Inferior parietal cortex (tissue), 1 donor: ENCODE measurements at regions not wholly inside any gene's neighbourhood (a gene's known extent, or its start where the extent isn't known, plus 50 kb on each side); places are given as distances from the start of the nearest gene placed in this dataset.

Source experiments
- DNase-seq: peaks from one replicate; pipeline ENCODE4 v3.0.0-alpha.2; 2016; ENCODE audit errors: extremely low spot score

DNA sequence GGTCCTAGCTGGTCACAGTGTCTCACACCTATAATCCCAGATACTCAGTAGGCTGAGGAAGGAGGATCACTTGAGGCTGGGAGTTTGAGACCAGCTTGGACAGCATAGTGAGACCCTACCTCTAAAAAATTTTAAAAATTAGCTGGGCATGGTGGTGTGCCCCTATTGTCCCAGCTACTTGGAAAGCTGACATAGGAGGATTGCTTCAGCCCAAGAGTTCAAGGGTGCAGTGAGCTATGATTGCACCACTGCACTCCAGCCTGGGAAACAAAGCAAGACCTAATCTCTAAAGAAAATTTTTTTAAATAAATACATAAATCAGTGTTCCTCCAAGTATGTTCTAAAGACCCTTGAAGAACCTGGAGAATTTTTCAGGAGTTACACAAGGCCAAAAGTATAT lies 50.6 kb upstream of the GNAO1 start:
- DNase-seq, result no peak

DNA sequence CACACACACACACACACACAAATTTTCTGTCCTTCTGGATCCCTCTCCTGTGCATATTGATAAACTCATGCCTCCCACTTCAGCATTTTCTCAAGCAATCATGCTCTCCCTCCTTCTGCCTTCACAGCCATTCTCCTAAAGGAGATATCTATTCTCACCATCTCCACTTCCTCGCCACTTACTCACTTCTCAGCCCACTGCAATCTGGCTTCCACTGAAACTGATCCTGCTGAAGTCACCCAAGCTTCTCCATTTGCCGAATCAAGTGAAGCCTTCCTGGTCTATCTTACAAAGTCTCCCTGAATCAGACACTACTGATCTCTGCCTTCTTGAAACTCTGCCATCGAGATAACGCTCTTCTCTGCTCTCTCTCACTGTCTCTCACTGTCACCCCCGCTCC lies 54.0 kb upstream of the GNAO1 start:
- DNase-seq, result peak; percentile 31

DNA sequence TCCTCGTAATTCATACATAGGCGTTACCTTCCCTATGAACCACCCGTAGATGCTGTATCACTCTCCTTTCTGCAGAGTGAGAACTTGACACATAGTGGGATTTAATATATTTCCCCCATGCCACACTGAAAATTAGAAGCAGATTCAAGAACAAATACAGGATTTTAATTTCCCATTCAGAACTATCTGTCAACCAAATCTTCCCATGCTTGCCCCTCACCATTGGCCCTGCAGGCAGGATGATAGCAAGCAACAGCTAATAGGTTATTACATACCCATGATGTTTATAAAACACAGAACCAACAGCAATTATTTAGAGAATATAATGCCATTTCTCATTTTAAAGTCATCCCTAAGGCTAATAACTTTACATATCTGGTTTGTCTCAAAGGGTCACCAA lies 55.0 kb upstream of the GNAO1 start:
- DNase-seq, result no peak

DNA sequence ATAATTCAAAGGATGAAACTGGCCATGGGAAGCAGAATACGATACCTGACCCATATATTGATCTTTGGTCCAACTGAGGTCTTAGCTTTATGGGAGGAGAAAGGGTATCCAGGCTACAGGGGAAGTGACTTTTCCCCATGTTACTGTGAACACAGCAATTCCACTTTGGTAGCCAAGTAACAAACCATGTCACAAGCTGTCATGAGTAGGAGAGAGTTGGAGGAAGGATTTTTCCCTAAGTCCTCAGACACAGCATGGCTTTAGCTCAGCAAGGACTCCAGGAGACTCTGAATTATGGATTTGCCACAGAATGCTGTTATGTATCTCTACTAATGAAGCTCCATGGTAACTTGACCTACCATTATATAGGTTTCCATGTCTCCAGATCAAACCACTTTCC lies 56.5 kb upstream of the GNAO1 start:
- no peak for DNase-seq

DNA sequence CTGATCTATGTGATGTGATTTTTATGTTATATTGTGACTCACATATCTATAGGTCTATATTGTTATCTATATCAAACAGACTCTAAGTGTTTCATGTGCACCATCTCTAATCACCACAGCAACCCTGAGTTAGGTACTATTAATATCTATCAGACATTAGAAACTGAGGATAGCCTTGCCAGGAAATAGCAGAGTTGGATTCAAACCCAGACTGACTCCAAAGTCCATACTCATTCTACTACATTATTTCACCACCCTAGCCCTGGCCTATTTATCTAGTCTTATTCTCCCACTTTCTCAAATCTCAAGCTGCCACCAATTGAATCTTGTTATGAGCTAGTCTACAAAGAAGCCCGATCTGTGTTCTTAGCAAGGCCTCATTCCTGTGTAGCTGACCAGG lies 65.4 kb upstream of the GNAO1 start:
- DNase-seq, result no peak

DNA sequence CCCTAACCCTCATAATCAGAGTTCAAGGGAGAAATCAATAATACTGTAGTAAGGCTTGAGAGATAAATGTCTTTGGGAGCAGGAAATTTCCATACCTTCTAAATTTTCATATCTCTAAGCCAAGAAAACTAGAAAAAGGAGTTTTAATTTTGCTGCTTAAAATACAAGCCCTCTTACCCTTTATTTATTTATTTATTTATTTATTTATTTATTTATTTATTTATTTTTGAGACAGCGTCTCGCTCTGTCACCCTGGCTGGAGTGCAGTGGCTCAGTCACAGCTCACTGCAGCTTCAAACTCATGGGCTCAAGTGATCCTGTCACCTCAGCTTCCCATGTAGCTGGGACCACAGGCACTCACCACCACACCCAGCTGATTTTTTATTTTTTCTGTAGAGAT lies 69.0 kb upstream of the GNAO1 start:
- no peak for DNase-seq

DNA sequence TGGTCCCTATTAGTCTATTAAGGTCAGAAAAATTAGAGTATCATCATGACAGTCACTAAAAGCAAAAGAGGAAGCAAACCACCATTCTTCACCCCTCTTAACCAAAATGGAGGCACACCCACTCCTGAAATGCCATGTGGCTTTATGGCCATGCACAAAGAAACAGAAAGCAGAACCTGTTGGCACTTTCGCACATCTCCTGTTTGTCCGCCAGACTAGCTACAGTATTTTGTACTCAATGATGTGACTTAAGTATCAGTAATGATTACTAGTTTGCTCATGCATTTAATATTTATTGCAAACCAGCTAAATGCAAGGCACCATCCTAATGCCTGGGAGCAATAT lies 70.2 kb upstream of the GNAO1 start:
- DNase-seq, result no peak

DNA sequence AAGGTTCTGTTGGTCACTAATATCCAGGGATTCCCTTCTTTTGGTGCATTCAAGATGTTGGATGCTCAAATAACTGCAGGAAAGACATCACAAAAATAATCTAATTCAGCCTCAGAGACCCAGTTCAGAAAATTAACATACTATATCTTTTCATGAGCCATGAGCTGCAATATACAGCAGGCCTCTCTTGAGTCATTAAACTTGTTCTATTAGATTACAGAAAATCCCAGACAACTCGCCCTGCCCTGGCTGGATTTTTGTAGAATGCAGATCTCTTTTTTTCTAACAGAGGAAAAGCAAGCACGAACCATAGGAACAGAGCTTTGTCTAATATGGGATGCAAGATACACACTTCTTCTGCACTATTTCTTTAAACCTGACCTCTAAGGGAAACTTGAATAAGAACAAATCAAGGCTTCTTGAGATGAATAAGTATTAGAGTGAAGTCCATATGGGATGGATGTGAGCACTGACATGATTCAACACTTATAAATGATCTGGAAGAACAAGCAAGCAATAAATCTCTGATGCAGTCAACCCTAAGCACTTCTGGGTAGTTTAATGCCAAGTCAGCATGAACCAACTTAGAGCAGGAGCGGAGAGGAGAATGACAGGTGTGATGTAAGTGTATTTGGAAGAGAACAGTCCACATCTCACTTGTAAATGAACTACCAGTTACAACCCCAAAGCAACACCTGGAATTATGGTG lies 70.7 kb upstream of the GNAO1 start:
- DNase-seq, result no peak

DNA sequence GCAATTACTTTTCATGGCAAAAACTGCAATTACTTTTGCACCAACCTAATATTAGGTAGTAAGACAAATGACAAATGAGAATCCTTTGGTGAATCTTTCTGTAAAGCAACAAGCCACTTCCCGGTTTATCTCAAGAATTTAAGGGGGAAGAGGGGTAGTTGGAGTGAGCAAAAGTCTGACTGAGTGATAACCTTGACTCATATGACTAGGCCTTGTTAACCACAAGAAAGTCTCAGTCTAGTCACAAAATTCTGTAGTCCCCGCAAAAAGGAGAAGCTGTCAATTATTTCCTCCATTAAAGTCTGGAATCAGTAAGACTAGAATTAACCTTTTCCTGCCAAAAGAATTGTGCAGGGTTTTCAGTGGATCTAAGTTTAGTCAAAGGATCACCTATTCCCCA lies 72.2 kb upstream of the GNAO1 start:
- DNase-seq, result no peak

DNA sequence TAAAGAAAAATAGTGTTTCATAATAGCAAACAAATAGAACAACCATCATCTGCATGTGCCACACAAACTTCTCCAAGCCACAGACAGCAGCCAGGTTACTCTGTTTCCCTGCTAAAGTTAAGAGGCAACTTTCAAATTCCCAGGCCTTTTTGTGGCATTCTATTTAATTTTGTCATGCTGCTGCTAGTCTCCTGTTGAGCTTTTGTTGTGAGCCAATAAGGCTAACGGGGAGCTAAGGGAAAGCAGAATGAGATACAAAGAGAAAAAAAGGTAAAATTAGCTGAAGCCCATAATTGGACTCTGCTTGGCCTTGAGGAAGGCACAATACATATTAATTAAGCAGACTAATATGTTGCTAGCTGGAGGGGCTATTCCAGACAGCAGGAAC lies 74.7 kb upstream of the GNAO1 start:
- no peak for DNase-seq

DNA sequence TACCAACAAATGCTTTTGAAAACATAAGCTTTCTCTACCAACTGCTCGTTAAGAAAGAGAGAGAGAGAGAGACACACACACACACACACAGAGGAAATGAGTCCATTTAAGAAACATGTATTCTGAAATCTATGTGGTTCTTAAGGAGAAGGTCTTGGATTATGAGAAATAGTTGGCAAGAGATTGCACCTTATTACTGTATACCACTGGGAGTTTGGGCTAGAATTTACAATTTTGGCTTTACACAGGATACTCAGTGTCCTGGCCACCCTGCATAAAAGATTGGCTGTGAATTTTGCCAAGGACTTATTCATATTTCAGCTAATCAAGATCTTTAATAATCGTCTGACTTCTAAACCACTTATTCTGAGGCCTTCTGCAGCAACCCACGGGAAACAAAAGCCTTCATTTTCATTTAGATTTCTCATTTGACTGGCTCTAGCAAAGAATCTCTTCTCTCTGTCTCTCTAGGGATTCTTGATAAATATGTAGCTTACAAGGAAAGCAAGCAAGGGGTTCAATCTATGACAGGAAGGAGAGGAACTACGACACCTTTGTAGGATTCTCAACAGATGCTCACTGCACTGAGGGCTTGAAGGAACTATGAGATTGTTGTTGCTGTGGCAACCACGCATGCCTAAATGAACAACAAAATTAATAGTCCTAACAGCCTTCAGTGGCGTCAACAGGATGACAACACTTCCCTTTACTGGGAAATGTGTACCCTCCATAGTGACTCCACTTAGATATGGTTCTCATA lies 75.3 kb upstream of the GNAO1 start:
- peak; percentile 52 for DNase-seq

DNA sequence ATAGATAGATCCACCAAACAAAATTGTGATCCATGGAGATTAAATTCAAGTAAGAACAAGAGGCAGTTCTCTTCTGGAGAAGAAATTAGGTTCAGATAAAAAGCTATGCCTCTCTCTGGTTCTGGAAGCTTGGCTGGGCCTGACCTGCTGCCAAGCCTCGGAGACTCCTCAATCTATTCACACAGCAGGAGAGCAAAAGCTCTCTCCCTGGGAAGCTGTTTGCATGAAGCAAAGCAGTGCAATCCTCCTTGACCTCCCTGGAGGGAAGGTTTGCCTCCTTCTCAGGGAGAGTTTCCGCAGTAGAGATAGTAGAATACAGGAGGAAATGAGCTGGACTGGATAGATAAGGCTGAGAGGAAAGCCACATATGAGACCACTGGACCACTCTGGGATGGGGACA lies 78.1 kb upstream of the GNAO1 start:
- no peak for DNase-seq

DNA sequence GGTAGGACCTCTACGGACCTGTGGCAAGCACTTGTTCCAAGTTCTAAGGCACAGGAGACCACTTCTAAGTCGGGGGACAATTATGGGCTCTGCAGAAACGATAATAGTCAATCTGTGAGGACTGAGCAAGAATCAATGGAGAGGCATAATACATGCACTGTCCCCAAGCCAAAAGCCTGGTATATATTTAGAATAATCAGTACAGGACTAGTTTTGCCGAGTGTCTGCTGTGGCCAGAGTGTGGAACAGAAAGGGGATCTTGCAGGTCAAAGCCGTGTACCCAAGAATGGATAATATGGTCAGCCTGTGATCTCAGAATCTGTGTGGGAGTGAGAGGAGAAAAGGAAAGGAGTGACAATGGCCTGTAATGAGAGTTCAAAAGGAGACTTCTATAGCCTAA lies 80.2 kb upstream of the GNAO1 start:
- no peak for DNase-seq

DNA sequence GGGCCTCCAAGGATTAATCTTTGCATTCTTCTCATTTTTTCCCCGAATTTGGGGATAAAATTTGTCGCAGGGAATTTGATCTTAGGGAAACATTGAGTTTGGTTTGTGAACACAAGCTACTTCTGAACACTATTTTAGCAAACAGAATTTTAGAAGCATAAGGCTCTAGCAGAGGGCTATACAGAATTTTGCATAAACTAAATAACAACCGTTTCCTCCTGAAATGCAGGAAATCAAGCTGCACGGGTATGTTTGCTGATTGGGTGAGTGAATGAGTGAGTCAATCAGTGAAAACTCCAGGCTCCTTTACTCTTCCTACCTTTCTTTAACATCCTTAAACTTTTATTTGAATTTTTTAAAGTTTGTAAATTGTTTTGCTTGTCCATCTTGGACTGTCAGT lies 81.3 kb upstream of the GNAO1 start:
- DNase-seq, result no peak

DNA sequence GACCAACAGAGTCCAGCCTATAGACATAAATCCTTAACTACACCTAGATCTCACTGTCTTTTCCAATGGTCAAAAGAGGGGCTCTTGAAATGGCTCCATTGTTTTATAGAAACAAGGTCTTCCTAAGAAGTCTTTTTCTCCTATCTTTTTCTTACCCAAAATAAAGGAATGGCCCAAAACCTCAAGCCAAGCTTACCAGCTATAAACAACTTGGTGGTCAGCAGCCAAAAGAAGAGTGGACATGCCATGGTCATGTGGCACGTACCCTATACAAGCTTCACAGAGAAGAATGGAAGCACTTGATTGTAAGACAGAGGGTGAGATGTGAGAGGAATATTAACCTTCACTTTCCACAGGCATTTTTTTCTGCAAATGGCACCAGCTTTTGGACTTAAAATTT lies 82.1 kb upstream of the GNAO1 start:
- DNase-seq, result peak; percentile 23

DNA sequence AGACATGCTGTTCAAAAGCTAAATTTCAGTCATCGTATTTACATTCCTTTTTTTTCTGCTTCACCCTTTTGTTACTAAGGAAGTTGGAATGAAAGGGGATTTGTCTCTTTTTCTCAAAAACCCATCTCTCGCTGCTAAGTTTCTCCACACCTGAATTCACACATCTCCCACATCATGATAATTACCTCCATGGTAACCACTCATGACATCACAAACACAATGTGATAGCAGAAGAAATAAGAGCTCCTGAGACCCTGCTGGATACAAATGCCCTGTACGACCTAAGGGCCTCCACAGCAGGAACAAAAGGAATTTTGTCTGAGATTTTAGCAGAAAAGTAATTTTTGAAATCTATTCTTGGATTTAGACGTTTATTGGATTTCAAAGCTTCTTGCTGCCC lies 82.6 kb upstream of the GNAO1 start:
- no peak for DNase-seq

DNA sequence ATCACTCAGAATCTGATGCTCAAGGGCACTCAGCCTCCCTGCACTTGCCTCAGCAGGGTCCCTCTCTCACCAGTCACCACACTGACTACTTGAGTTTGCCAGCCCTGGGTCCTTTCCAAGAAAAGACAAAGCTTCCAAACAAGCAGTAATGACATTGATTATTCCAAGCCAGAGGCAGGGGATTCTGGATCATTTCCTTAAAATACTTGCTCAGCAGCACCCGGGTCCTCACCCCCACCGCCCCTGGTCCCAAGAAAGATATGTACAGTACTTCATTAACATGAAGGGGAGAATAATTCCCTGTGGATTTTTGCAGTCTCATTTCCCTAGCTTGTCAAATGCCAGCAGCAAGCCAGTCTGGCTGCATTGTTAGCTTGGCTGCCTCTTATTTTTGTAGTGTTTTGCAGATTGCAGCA lies 83.2 kb upstream of the GNAO1 start:
- peak; percentile 78 for DNase-seq

DNA sequence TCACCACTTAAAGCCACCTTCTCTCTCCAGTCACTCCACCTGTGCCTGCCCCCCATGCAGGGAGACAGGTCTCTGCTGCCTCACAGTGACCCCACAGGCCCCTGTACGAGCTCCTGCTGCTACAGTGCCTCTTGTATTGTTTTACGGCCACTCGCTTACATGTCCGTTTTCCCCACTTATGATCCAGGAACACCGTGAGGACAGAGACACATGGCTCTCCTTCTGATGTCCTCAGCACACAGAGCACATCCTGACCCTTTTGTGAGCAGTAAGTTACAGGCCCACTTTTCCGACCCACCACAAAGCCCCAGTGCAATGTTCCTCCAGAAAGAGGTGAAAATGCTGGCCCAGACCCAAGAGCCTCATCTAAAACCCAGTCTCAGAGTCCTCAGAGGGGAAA lies 84.8 kb upstream of the GNAO1 start:
- DNase-seq, result no peak

DNA sequence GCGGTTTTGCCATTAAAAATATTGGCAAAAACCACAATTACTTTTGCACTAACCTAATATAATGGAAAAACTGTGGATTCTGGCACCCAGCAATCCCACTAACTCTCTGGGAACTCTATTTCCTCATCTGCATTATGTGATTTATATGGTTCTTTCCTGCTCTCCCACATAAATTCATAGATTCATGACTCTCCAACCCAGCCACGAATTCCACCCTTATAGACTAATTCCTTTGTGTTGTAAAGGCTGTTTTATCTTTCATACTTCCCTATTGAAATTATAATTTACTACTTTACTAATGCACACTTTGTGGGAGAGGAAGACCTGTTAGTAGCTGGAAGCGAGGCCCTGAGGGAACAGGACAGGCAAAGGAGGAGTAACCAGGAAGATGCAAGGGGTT lies 88.4 kb upstream of the GNAO1 start:
- DNase-seq, result no peak

DNA sequence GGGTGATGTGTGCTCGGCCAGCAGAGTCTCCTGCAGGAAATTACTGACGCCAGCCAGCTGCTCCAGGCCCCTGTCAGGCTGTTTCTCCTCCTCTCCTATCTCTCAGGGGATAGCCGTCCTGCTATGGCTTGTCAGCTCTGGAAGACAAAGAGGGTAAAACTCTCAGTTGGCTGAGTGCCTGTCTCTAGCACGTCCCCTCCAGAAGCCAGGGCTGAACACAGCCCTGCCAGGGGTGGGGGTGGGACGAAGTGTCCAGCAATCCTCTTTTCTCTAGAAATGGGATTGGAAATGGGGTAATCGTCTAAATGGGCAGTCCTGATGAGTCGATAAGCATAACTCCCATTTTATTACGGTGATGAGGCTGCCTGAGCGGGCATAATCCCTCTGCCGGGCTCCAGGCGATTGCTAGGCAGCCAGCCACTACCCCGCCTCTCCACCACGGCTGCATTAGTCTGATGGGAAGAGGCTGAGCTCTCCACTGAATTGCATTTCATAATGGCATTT lies 89.1 kb upstream of the GNAO1 start:
- peak; percentile 27 for DNase-seq

DNA sequence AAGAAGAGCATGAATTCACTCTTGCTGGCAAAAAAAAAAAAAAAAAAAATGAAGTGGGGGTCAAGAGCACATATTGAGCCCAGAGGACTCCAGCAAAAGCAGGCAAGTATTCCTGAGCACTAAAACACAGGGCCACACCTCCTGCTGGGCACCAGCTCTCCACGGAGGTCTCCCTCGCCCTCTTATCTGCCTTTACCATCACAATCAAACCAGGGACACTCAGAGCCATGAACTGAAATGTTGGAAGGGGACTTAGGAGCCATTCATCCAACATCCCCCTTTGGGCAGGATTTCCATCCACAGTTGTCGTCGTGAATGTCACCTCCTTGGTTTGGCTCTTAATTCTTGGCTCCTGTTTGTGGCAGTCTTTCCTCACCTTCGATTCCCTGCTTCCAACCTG lies 89.8 kb upstream of the GNAO1 start:
- no peak for DNase-seq

DNA sequence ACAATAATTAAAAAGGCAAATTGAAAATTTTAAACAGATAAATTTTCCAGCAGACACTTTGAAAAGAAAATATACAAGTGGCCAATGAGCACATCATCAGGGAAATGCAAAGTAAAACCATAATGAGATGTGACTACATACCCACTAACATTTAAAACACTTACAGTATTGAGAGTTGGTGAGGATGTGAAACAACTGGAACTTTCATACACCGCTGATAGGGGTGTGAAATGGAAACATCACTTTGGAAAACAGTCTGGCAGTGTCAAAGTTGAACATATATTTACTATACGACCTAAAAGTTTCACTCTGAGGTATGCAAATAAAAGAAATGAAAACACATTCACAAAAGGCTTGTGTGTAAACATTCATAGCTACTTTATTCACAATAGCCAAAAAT lies 94.0 kb upstream of the GNAO1 start:
- no peak for DNase-seq

DNA sequence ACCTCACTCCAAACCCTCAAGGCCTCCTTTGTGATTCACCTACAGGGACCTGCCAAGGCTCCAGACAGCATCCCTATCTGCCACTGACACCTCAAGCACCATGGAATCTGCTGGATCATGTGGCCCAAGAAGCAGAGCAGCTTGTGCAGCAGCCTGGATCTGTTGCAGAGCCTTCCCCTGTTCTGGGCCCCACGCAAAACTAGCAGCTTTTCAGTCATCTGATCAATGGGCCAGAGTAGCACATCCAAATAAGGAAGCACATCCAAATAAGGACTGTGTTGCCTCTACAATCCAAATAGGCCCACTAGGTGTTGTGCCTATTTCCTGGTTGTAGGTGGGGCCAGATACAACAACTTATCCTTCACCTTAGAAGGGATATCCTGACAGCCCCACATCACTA lies 97.1 kb upstream of the GNAO1 start:
- DNase-seq, result no peak

DNA sequence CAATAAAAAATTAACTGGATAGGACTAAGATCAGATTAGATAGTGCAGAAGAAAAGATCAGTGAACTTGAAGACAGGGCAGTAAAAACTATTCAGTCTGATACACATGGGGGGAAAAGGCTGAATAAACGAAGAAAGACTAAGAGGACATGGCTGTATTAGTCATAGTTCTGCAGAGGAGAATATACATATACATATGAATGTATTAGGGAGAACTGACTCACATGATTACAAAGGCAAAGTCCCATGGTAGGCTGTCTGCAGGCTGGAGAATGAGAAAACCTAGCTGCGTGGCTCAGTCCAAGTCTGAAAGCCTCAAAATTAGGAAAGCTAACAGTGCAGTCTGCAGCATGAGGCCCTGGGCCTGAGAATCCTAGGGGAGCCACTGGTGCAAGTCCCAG lies 98.2 kb upstream of the GNAO1 start:
- no peak for DNase-seq
